ENCODE measurements at regions not wholly inside any gene's neighbourhood (a gene's known extent, or its start where the extent isn't known, plus 50 kb on each side); places are given as distances from the start of the nearest gene placed in this dataset.
"Not testable (repeated sequence)": the region's sequence is repeated elsewhere in the genome, so short reads cannot be mapped to it uniquely, and the experiment has no call there.

DNA sequence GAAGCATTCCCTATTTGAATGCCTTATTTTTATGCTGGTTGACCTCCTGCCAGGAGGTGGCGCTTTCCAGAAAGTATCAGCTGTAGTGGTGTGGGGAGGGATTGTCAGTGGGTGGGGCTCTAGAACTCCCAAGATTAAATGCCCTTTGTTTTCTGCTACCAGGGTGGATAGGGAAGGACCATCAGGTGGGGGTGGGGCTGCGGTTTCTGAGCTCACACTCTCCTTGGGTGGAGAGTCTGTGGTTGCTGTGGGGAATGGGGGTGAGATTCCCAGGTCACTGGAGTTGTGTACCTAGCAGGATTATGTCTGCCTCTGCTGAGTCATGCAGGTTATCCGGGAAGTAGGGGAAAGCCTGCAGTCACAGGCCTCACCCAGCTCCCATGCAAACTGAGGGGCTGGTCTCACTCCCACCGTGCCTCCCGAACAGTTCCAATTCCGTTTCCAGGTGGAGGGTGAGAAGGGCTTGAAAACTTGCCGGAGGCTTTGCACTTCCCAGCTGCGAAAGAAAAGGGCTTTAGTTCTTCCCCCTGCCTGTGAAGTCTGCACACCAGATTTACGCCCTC, 68.3 kb downstream of the ALG10B start:
- no peak for DNase-seq

GRCh38 chr12:38385486-38385885, 68.9 kb downstream of the ALG10B start:
- DNase-seq = no peak

DNA sequence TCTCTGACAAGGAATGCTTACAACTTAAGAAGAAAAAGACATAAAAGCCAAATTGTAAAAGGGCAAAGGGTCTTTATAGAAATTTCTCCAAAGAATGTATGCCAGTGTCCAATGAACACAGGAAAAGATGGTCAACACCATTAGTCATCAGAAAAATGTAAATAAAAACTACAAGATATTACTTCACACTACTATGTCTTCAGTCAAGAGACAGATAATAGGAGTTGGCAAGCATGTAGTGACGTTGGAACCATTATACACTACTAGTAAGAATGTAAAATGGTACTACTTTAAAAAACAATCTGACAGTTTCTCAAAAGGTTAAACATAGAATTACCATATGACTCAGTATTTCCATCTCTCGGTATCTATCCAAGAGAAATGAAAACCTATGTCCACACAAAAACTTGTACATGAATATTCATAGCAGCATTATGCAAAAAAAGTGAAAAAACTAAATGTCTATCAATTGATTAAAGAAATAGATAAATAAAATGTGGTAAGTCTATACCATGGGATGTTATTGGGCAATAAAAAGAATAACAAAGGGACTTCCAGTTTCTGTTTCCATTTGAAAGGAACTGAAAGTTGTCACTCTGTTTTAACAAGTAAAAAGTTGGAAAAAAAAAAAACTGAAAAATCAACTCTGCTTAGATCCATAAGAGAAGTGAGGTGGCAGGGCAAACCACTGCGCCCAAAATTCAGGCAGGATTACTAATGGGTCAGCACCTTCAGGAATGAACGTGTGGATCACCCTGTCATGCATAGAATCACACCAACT, 69.8 kb downstream of the ALG10B start:
- DNase-seq = no peak

DNA sequence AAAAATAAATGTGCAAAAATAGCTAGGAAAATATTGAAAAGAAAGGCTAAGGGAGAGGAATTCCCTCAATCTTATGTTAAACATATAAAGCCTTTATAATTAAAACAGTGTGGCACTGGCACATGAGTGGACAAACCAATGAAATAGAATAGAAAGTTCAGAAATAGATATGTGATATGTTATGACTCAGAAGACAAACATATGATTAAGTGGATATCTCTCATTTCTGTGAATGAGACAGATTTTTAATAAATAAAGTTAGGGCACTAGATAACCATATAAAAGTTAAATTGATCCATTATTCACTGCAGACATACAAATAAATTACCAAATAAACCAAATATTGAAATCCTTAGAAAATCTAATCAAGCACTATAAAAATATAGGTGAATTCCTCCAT, 73.0 kb downstream of the ALG10B start:
- DNase-seq = no peak

GRCh38 chr12:38391007-38391406, 74.4 kb downstream of the ALG10B start:
- no peak for DNase-seq

- peak; percentile 34 for DNase-seq
Observed at GRCh38 chr12:38392554-38393144, 76.1 kb downstream of the ALG10B start.

DNA sequence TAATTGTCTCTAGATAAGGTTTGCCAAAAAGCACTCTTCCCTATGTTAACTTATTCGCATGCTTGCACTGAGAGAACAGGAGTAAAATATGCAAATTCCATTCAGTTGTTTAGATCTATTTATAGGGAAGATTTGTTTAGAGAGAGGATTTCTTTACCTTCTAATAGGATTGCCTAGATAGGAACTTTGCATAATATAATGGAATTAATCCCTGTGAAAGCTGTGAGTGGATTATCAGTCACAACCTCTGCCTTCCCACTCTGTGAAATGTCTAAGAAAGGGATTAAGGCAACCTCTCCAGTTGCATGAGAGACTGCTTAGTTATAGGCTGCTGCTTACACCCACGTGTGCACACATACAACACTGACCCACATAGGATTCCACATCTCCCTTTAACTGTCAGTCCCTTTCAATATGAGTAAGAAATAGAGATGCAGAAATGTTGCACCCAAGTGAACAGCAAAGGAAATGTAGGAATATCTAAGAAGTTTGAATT, 83.2 kb downstream of the ALG10B start:
- no peak for DNase-seq

DNA sequence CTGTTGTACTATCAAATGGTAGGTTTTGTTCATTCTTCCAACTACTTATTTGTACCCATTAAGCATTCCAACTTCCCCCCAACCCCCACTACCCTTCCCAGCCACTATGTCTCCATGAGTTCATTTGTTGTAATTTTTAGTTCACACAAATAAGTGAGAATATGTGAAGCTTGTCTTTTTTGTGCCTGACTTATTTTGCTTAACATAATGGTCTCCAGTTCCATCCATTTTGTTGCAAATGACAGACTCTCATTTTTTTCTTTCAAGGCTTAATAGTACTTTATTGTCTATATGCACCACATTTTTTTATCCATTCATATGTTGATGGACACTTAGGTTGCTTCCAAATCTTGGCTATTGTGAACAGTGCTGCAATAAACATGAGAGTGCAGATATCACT, 86.2 kb downstream of the ALG10B start:
- DNase-seq = no peak

- DNase-seq = no peak
Observed at GRCh38 chr12:38409511-38409910, 92.9 kb downstream of the ALG10B start.

DNA sequence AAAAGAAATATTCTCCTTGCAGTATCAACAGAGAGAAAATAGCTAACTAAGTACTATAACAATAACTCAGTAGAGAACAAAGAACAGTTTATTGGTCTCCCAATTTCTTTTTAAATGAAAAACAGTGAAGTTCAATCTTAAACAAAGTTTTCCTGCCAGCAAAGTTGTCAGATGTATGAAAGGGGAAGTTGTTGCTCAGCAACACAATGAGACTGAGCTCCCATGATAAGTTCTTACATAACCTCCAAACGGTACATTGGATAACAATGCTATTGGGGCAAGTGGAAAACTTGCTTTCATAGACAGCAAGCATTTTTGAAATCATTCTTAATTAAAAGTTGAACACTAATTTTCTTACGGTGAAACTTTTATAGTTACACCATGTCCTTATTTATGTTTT, 94.9 kb downstream of the ALG10B start:
- DNase-seq = no peak

GRCh38 chr12:38411946-38412345, 95.4 kb downstream of the ALG10B start:
- no peak for DNase-seq

- DNase-seq = no peak
Observed at GRCh38 chr12:38417101-38417500, 100.5 kb downstream of the ALG10B start.

GRCh38 chr12:38424436-38424835, 107.9 kb downstream of the ALG10B start:
- no peak for DNase-seq

DNA sequence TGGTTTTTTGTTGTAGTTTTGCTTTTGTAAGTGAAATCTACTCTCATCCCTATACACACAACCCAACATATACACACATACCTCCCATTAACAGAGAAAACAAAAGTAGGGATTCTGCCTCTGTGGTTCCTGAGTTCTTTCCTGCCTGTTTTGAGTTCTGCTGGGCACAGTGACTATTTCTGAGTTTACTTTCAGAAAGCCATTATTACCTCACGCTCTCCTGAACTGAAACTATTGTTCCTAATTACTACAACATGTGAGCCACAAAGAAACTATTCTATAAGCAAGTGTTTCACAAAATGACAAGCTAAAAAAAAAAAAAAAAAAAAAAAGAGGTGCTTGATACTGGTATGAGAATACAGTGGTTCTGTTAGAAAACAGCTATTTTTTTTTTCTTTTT, 110.9 kb downstream of the ALG10B start:
- DNase-seq = no peak

DNA sequence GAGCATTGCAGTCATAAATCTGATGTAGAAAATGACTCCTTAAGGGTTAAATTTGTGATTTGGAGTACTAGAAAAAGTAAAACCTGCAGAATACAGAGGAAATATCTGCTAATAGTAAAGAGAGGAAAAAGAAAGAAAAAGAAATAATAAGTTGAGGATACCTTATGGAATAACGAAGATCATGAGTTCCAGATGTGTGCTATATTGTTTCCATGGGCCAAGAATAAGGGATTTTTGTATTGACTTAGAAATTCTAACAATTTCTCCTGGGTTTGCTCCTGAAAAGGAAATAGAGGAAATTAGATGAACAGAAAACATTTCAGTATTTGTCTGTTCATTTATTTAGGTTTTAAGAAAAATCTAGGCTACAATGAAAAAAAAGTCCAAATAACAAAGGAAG, 115.3 kb downstream of the ALG10B start:
- no peak for DNase-seq

GRCh38 chr12:38441871-38442281, 125.3 kb downstream of the ALG10B start:
- DNase-seq = not testable (repeated sequence)

DNA sequence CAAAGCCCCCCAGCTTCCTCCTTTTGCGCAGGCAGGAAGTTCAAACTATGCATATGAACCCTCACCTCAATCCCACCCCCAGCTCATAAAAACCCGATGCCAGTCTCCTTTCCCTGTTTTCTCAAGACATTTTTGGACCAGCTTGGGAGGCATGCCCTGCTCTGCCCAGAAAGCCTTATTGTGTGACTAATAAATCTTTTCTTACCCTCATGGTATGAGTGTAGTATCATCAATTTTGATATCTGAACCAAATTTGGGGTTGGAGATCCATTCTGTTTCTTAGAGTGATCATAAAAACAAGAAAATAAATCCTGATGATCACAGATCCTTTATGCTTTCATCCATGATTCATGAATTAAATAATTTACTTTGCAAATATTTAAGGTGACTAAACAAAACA, 128.5 kb downstream of the ALG10B start:
- DNase-seq = no peak

DNA sequence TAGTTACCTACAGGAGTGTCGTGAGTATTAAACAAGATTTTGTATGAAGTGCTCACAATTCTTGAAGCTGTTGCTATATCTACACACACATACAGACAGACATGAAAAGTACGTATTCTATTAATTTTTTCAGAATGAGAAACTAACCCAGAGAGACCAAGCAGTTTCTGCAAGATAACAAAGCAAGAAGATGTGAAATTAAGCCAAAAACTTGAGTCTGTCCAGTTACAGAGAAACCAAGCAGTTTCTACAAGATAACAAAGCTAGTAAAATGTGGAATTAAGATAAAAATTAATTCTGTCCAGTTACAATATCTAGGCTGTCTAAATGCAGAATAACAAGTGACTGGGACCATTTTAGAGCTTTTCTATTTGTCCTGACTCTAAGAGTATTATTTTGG, 132.4 kb downstream of the ALG10B start:
- DNase-seq = no peak

DNA sequence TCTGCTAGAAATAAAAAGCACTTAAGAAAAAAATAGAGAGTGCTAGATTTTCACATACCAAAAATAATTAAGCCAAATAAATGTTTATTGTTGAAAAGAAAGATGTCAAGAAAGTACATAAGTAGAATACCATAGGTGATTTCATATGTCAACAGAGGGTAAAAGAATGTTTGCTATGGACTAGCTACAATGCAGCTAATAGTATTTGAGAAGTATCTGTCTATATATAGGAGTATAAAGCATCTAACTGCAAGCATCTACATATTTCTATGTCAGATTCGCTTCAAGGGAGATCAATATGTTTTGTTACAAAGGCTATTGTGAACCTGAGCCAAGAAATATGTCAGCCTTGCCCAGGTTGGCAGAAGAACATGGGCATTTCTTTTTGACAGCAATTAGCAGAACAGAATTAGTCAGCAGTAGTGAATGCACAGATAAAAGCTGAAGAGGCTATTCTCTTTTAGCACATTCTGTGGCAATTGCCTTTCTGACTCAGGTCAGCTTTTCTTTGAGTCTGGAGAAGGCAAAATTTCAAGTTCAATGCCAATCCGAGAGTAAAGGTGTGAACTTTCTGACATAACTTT, 140.1 kb downstream of the ALG10B start:
- DNase-seq = no peak

DNA sequence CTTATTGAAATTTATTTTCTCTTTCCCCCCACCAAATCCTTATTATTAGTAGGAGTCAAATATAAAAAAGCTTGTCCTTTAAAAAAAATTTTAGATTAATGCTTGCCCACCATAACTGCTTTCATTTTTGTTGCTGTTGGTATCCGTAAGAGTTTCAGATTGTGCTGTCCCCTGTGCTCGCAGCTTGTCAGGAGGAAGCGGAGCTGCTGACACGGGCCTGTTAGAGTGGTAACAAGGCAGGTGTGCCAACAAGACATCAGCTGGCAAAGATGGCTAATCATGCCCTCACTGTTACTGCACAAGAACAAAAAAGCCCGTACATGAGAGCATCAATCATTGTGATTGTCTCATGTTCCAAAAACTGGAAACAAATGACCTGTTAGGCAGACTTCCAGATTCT, 148.4 kb downstream of the ALG10B start:
- no peak for DNase-seq

DNA sequence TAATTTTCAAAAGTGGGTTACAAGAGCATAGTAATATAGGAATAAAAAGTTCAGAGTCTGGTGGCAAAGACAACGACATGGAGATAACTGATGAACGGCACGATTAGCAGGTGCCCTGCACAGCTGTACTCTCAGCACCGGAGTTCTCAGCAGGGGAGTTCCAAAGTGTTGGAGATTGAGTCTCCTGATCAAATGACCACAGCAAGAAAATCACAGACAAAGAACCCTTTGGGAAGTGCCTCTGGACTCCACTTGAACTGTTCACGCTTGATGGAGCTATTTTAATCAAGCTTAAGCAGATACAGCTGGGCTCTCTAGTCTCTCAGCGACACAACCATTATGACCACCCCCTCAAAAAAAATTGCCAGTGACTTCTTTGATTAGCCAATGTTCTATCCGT, 153.1 kb downstream of the ALG10B start:
- DNase-seq = no peak

- no peak for DNase-seq
Observed at GRCh38 chr12:38477340-38478090, 160.9 kb downstream of the ALG10B start.

- no peak for DNase-seq
Observed at GRCh38 chr12:38480594-38480993, 164.0 kb downstream of the ALG10B start.
